Upper lobe of left lung (tissue), 4 donors: ENCODE measurements at regions not wholly inside any gene's neighbourhood (a gene's known extent, or its start where the extent isn't known, plus 50 kb on each side); places are given as distances from the start of the nearest gene placed in this dataset.
"Not testable (repeated sequence)": the region's sequence is repeated elsewhere in the genome, so short reads cannot be mapped to it uniquely, and the experiment has no call there.

Source experiments
- CTCF ChIP-seq, 6 experiments: fragments of 450-650 bp in 4 of 6; fragments of 200-600 bp in 2 of 6; sonication (generic) in 2 of 6; IDR thresholded peaks; one replicate each; pipeline ENCODE4 v1.5.1; 2016 to 2019; ENCODE audit warnings: antibody characterized with exemption in 6 of 6
- POLR2A ChIP-seq, 4 donors: fragments of 450-650 bp; IDR thresholded peaks; one replicate each; pipeline ENCODE4 v1.5.1; 2016 to 2017; ENCODE audit warnings: antibody characterized with exemption in 4 of 4, mild to moderate bottlenecking in 2 of 4
- POLR2AphosphoS5 ChIP-seq, 2 donors: sonication (generic); formaldehyde crosslinking; IDR thresholded peaks; one replicate each; pipeline ENCODE4 v1.5.1; 2017; ENCODE audit warnings: antibody characterized with exemption in 2 of 2

DNA sequence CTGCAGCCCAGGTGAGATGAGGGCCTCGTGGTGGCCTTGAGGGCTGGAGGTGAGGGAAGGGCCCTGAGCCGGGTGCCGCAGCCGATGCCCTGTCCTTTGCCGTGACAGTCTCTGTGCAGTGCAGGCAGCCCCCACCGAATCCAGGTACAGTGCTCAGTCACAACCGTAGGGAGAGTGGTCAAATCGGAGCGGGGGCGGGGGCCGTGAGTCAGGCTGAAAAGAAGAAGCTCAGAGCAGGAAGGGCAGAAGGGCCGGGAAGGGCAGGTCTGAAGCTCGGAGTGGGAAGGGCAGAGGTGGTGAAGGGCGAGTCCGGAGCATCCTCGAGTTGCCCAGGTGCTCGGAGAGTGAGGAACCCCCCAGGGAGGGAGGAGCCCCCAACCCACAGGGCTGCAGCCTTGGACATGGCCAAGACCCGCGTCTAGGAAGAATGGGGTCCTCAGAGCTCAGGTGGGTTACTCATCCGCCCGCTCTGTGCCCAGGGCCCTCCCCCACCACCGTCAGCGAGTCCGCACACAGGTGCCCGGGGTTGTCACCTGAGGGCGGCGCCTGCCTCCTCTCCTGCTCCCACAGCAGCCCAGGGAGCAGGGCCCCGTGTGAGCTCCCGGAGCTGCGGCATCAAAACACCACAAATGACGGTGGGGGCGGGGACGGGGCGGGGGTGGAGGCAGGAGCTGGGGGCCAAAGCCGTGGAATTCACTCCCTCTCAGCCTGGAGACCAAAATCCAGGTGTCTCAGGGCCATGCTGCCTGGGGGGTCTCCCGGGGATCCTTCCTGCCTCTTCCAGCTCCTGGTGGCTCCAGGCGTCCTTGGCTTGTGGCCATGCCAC lies 179.7 kb upstream of the ZNF469 start:
- TF ChIP-seq CTCF, POLR2A, POLR2AphosphoS5 (IDR thresholded peaks at IDR 0.05): not testable (repeated sequence)
